Dedifferentiated amniotic fluid mesenchymal stem cell (primary cell): ENCODE measurements at regions not wholly inside any gene's neighbourhood (a gene's known extent, or its start where the extent isn't known, plus 50 kb on each side); places are given as distances from the start of the nearest gene placed in this dataset.

Source experiments
- DNase-seq: peaks from one replicate; pipeline ENCODE4 v3.0.0-alpha.2; 2016; ENCODE audit errors: extremely low spot score

GRCh38 chr10:28250782-28251181 is 52.1 kb downstream of the MPP7 start:
- DNase-seq, result peak; percentile 58

- DNase-seq, result no peak
Observed at GRCh38 chr10:28250358-28250757, 52.5 kb downstream of the MPP7 start.

GRCh38 chr10:28249512-28249911 is 53.4 kb downstream of the MPP7 start:
- DNase-seq, result no peak

- DNase-seq, result peak; percentile 39
Observed at GRCh38 chr10:28248092-28248491, 54.8 kb downstream of the MPP7 start.

GRCh38 chr10:28246023-28246422 is 56.8 kb downstream of the MPP7 start:
- DNase-seq, result no peak

- no peak for DNase-seq
Observed at GRCh38 chr10:28243923-28244322, 58.9 kb downstream of the MPP7 start.

- DNase-seq, result no peak
Observed at GRCh38 chr10:28242555-28243204, 60.2 kb downstream of the MPP7 start.

GRCh38 chr10:28241741-28242399 is 61.0 kb downstream of the MPP7 start:
- DNase-seq, result peak; percentile 81

- no peak for DNase-seq
Observed at GRCh38 chr10:28240400-28240799, 62.5 kb downstream of the MPP7 start.

- no peak for DNase-seq
Observed at GRCh38 chr10:28236591-28236990, 66.3 kb downstream of the MPP7 start.

GRCh38 chr10:28220811-28221210 is 82.1 kb downstream of the MPP7 start:
- no peak for DNase-seq

GRCh38 chr10:28219251-28219650 is 83.6 kb downstream of the MPP7 start:
- DNase-seq, result peak; percentile 66

- DNase-seq, result peak; percentile 92
Observed at GRCh38 chr10:28217848-28218247, 85.0 kb downstream of the MPP7 start.

- DNase-seq, result no peak
Observed at GRCh38 chr10:28215930-28216329, 86.9 kb downstream of the MPP7 start.

- DNase-seq, result no peak
Observed at GRCh38 chr10:28214219-28214618, 88.6 kb downstream of the MPP7 start.

- DNase-seq, result no peak
Observed at GRCh38 chr10:28211759-28212158, 91.1 kb downstream of the MPP7 start.

- no peak for DNase-seq
Observed at GRCh38 chr10:28207799-28208198, 95.1 kb downstream of the MPP7 start.

GRCh38 chr10:28202941-28203352 is 99.9 kb downstream of the MPP7 start:
- DNase-seq, result no peak

GRCh38 chr10:28201410-28202400 is 101.2 kb downstream of the MPP7 start:
- no peak for DNase-seq

GRCh38 chr10:28200775-28201174 is 102.1 kb downstream of the MPP7 start:
- no peak for DNase-seq

GRCh38 chr10:28199941-28200340 is 102.9 kb downstream of the MPP7 start:
- DNase-seq, result no peak

GRCh38 chr10:28190196-28190595 is 112.7 kb downstream of the MPP7 start:
- DNase-seq, result no peak
